ENCODE measurements at regions not wholly inside any gene's neighbourhood (a gene's known extent, or its start where the extent isn't known, plus 50 kb on each side); places are given as distances from the start of the nearest gene placed in this dataset.

GRCh38 chr5:91514400-91514799, 131.3 kb upstream of the ARRDC3 start:
- H3K36me3 ChIP-seq (ENCODE audit: insufficient read depth, low read length) = no peaks in the 10 kb centered on the region
- TF ChIP-seq EZH2 (IDR thresholded peaks at IDR 0.05; ENCODE audit: borderline replicate concordance, low read length) (no peak), CTCF (IDR thresholded peaks at IDR 0.05; ENCODE audit: low read length) (no peak)
- no peaks in the 10 kb centered on the region for H3K79me2 ChIP-seq (ENCODE audit: insufficient read depth, low read length)

GRCh38 chr5:91503321-91503720, 120.2 kb upstream of the ARRDC3 start:
- Histone ChIP-seq H3K36me3 (ENCODE audit: insufficient read depth, low read length) (no peaks in the 10 kb centered on the region), H3K9ac (ENCODE audit: low read length) (no peak overlapping the region)
- no peak for TF ChIP-seq CTCF (IDR thresholded peaks at IDR 0.05; ENCODE audit: low read length)
- no peak for TF ChIP-seq EZH2 (IDR thresholded peaks at IDR 0.05; ENCODE audit: borderline replicate concordance, low read length)

More at GRCh38 chr5:91514400-91514799, 131.3 kb upstream of the ARRDC3 start:
- Histone ChIP-seq H3K9me3 (ENCODE audit: low read length) (no peaks in the 10 kb centered on the region), H3K4me1 (ENCODE audit: insufficient read depth, low read length, severe bottlenecking) (no peaks in the 10 kb centered on the region), H3K27me3 (ENCODE audit: insufficient read depth, low read length) (no peaks in the 10 kb centered on the region), H3K9me2 (ENCODE audit: low read depth, low read length) (no peaks in the 10 kb centered on the region), H3K4me3 (ENCODE audit: low read depth, low read length, poor library complexity, severe bottlenecking) (no peak overlapping the region), H3K9ac (ENCODE audit: low read length) (no peak overlapping the region), H3K4me2 (ENCODE audit: low read length) (no peak overlapping the region), H3K27ac (ENCODE audit: low read depth, low read length, poor library complexity, severe bottlenecking) (no peak overlapping the region), H2AFZ (ENCODE audit: low read length) (no peak overlapping the region), H4K20me1 (ENCODE audit: insufficient read depth, low read length) (no peaks in the 10 kb centered on the region), H3F3A (ENCODE audit: insufficient read depth, low read length) (no peaks in the 10 kb centered on the region)

GRCh38 chr5:91500758-91501157, 117.6 kb upstream of the ARRDC3 start:
- Histone ChIP-seq H3K9me2 (ENCODE audit: low read depth, low read length) (no peaks in the 10 kb centered on the region), H3K9ac (ENCODE audit: low read length) (no peak overlapping the region), H2AFZ (ENCODE audit: low read length) (no peak overlapping the region), H3K9me3 (ENCODE audit: low read length) (no peaks in the 10 kb centered on the region), H3K4me1 (ENCODE audit: insufficient read depth, low read length, severe bottlenecking) (no peaks in the 10 kb centered on the region), H3K36me3 (ENCODE audit: insufficient read depth, low read length) (no peaks in the 10 kb centered on the region), H3K27me3 (ENCODE audit: insufficient read depth, low read length) (no peaks in the 10 kb centered on the region), H3K79me2 (ENCODE audit: insufficient read depth, low read length) (no peaks in the 10 kb centered on the region), H3K4me2 (ENCODE audit: low read length) (no peak overlapping the region), H3K4me3 (ENCODE audit: low read depth, low read length, poor library complexity, severe bottlenecking) (no peak overlapping the region), H3F3A (ENCODE audit: insufficient read depth, low read length) (no peaks in the 10 kb centered on the region), H4K20me1 (ENCODE audit: insufficient read depth, low read length) (no peaks in the 10 kb centered on the region), H3K27ac (ENCODE audit: low read depth, low read length, poor library complexity, severe bottlenecking) (no peak overlapping the region)
- TF ChIP-seq CTCF (IDR thresholded peaks at IDR 0.05; ENCODE audit: low read length) (no peak), EZH2 (IDR thresholded peaks at IDR 0.05; ENCODE audit: borderline replicate concordance, low read length) (no peak)

More at GRCh38 chr5:91503321-91503720, 120.2 kb upstream of the ARRDC3 start:
- no peak overlapping the region for H2AFZ ChIP-seq (ENCODE audit: low read length)
- no peaks in the 10 kb centered on the region for H3K27me3 ChIP-seq (ENCODE audit: insufficient read depth, low read length)
- H3K79me2 ChIP-seq (ENCODE audit: insufficient read depth, low read length) = no peaks in the 10 kb centered on the region
- H3K9me3 ChIP-seq (ENCODE audit: low read length) = no peaks in the 10 kb centered on the region
- no peaks in the 10 kb centered on the region for H4K20me1 ChIP-seq (ENCODE audit: insufficient read depth, low read length)
- no peak overlapping the region for H3K4me3 ChIP-seq (ENCODE audit: low read depth, low read length, poor library complexity, severe bottlenecking)
- H3K4me2 ChIP-seq (ENCODE audit: low read length) = no peak overlapping the region
- no peak overlapping the region for H3K27ac ChIP-seq (ENCODE audit: low read depth, low read length, poor library complexity, severe bottlenecking)
- H3F3A ChIP-seq (ENCODE audit: insufficient read depth, low read length) = no peaks in the 10 kb centered on the region
- H3K4me1 ChIP-seq (ENCODE audit: insufficient read depth, low read length, severe bottlenecking) = no peaks in the 10 kb centered on the region
- H3K9me2 ChIP-seq (ENCODE audit: low read depth, low read length) = no peaks in the 10 kb centered on the region

Data from OCI-LY1 (cell line).